ENCODE measurements at regions not wholly inside any gene's neighbourhood (a gene's known extent, or its start where the extent isn't known, plus 50 kb on each side); places are given as distances from the start of the nearest gene placed in this dataset.
A peak's percentile ranks its signal among the peaks of the same experiment; 100 is the strongest.

DNA sequence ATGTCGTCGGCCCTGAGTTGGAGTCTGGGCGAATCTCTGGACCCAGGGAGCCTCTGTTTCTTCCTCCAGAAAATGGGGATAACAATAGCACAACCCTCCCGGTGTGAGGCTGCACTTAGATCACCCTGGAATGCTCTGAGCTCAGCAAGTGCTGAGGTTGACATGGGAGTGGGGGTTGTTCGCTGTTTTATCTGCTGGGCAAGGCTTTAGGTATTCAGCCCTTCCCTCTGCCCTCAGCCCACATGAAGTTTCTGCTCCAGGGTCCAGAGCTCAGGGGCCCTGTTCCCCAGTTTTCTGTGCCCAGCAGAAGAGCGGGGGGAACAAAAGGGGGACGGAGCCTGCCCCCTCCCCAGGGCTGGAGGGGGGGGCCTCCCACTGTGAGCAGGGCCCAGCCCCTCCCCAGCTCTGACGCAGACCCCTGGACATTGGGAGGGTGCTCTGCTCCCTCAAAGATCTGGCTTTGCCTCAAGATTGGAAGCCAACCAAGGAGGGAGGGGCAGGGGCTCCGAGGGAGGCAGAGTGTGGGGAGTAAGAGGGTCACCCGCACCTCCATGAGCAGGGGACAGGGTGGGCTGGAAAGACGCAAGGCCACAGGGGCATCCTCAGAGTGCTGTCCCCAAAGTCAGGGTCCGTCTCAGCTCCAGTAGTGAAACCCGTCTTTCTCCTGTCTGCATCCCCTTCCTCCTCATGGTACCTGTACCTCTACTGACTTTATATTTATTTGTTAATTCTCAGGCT is 215.6 kb downstream of the C9orf50 start:
- H3K4me1 ChIP-seq (ENCODE audit: control insufficient read depth, insufficient read depth, low read length): peaks cover 16% of the 10 kb centered on the region
- in situ Hi-C loops (cut with MboI; ENCODE audit: low sequenced_read_pairs): no loop called here
- CTCF ChIA-PET: no interaction called here
- no peak overlapping the region for H2AK9ac ChIP-seq (replicated peaks; ENCODE audit: low read depth, low read length, poor library complexity)
- no peaks in the 10 kb centered on the region for H3K27me3 ChIP-seq (ENCODE audit: control insufficient read depth, insufficient read depth, low read length)
- DNase-seq: peak; percentile 83
- POLR2A ChIA-PET (ENCODE audit: unreplicated experiment): no interaction called here
- H3K4me2 ChIP-seq (ENCODE audit: low read depth, low read length): no peak overlapping the region; the same call in 1 of the 2 replicates
- no peak overlapping the region; the same call in 1 of the 2 replicates for H3K27ac ChIP-seq (ENCODE audit: insufficient read depth, low read length)
- H3K79me1 ChIP-seq (ENCODE audit: low read depth in 1 of 2, low read length in 2 of 2): no peaks in the 10 kb centered on the region
- H3K9me3 ChIP-seq (ENCODE audit: control insufficient read depth, insufficient read depth, low read length): no peaks in the 10 kb centered on the region; the same call in 1 of the 2 replicates
- H2AK5ac ChIP-seq (ENCODE audit: low read depth, low read length): peak overlapping the region; percentile 93
- H3K4me3 ChIP-seq (ENCODE audit: insufficient read depth, low read depth, low read length): no peak overlapping the region
- no peak overlapping the region for H3K56ac ChIP-seq (ENCODE audit: extremely low read depth, insufficient read depth, low read length)
- dilution Hi-C loops (cut with HindIII; ENCODE audit: low sequenced_read_pairs, unreplicated experiment): no loop called here
- H3K14ac ChIP-seq (replicated peaks; ENCODE audit: low read depth, low read length): peak overlapping the region; percentile 51; the same call in 1 of the 2 replicates
- intact Hi-C loops (cut with micrococcal nuclease): no loop called here
- peak overlapping the region; percentile 12; the same call in 1 of the 2 replicates for H4K5ac ChIP-seq (ENCODE audit: low read depth, low read length)
- H3K36me3 ChIP-seq (ENCODE audit: control insufficient read depth, insufficient read depth, low read length): no peaks in the 10 kb centered on the region
- peak overlapping the region; percentile 45 for H2BK20ac ChIP-seq (ENCODE audit: low read depth, low read length)
- no peak overlapping the region for H3K9ac ChIP-seq (ENCODE audit: low read depth, low read length)
- H4K8ac ChIP-seq (ENCODE audit: low read depth in 2 of 2, low read length in 2 of 2): peak overlapping the region in 1 of 2 experiments; percentile 65; a peak in 2 of 4 replicates
- H2AFZ ChIP-seq (replicated peaks; ENCODE audit: low read length, poor library complexity): peak overlapping the region; percentile 51
- peak; percentile 90 for ATAC-seq (ENCODE audit: low read depth)
- peak overlapping the region; percentile 68 for H2BK120ac ChIP-seq (ENCODE audit: low read depth, low read length)
- WGBS, 2 experiments (ENCODE audit: extremely low coverage in 2 of 2, insufficient read length in 1 of 2): no CpG with 5 or more reads among the region's 13 CpGs
- peak overlapping the region; percentile 46 for H3K4ac ChIP-seq (ENCODE audit: low read depth, low read length)
- no peaks in the 10 kb centered on the region for H4K20me1 ChIP-seq (ENCODE audit: insufficient read depth, low read length)
- H3K18ac ChIP-seq (ENCODE audit: low read depth, low read length): peak overlapping the region; percentile 25; the same call in 1 of the 2 replicates
- no TSS peak for BruUV-seq (replicated peaks)
- no peak overlapping the region for H2BK5ac ChIP-seq (ENCODE audit: low read depth, low read length, poor library complexity, severe bottlenecking)
- H4K91ac ChIP-seq (ENCODE audit: insufficient read depth, low read depth, low read length): peak overlapping the region; percentile 55
- H3K23ac ChIP-seq (ENCODE audit: low read depth, low read length): no peak overlapping the region
- H2BK15ac ChIP-seq (ENCODE audit: low read depth, low read length): peak overlapping the region; percentile 58; the same call in 2 of the 3 replicates
- TF ChIP-seq SMC3 (IDR thresholded peaks at IDR 0.05; ENCODE audit: low read depth, low read length): 0 out of 2 replicates have a peak, but pooled peaks have one; percentile 18
- TF ChIP-seq POLR2A (IDR thresholded peaks at IDR 0.05; ENCODE audit: low read depth, low read length): no peak
- TF ChIP-seq CEBPB (IDR thresholded peaks at IDR 0.05; ENCODE audit: low read depth, low read length): no peak
- TF ChIP-seq MAFK (IDR thresholded peaks at IDR 0.05; ENCODE audit: low read depth, low read length): peak; percentile 82
- no peaks in the 10 kb centered on the region for H3K9me1 ChIP-seq (ENCODE audit: insufficient read depth, low read length)
